ENCODE measurements at regions not wholly inside any gene's neighbourhood (a gene's known extent, or its start where the extent isn't known, plus 50 kb on each side); places are given as distances from the start of the nearest gene placed in this dataset.

DNA sequence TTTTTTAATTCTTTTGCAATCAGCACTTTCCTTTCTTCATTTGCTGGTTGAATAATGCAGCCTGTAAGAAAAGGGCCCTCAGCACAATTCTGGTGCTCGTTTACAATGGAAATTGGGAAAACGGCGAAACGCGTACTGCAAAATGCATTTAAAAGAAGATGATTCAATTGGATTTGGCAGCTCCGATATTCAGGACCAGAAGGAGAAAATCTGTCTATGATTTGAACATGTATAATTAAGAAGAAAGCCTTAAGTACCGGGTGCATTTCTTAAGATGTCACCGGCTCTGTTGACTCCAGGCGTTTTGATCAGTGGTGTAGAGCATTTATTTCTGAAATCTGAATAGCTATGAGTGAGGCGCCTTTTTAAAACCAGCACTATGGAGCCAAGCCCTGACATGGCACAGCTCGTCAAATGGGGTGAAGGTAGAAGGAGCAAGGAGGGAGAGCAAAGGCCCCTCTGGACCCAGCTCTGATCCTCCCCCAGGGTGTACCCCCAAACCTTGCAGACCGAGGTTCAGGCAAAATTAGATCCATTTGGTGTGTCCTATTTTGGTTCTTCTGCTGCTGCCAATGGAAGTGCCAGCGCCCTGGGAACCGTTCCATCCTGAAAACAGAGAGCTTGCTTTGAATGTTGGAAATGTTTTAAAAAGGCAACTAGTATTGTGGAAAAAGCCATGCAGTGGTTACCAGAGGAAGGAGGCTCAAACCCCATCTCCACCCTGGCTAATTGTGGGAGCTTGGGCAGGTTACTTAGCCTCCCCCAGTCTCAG lies 161.4 kb upstream of the RPL38 start:
- TF ChIP-seq, protein P1, sequence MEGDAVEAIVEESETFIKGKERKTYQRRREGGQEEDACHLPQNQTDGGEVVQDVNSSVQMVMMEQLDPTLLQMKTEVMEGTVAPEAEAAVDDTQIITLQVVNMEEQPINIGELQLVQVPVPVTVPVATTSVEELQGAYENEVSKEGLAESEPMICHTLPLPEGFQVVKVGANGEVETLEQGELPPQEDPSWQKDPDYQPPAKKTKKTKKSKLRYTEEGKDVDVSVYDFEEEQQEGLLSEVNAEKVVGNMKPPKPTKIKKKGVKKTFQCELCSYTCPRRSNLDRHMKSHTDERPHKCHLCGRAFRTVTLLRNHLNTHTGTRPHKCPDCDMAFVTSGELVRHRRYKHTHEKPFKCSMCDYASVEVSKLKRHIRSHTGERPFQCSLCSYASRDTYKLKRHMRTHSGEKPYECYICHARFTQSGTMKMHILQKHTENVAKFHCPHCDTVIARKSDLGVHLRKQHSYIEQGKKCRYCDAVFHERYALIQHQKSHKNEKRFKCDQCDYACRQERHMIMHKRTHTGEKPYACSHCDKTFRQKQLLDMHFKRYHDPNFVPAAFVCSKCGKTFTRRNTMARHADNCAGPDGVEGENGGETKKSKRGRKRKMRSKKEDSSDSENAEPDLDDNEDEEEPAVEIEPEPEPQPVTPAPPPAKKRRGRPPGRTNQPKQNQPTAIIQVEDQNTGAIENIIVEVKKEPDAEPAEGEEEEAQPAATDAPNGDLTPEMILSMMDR (IDR thresholded peaks at IDR 0.05) = no peak
- TF ChIP-seq, protein P2, sequence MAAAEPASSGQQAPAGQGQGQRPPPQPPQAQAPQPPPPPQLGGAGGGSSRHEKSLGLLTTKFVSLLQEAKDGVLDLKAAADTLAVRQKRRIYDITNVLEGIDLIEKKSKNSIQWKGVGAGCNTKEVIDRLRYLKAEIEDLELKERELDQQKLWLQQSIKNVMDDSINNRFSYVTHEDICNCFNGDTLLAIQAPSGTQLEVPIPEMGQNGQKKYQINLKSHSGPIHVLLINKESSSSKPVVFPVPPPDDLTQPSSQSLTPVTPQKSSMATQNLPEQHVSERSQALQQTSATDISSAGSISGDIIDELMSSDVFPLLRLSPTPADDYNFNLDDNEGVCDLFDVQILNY (CRISPR knock-in tag; IDR thresholded peaks at IDR 0.05) = no peak
- TF ChIP-seq, protein P3, sequence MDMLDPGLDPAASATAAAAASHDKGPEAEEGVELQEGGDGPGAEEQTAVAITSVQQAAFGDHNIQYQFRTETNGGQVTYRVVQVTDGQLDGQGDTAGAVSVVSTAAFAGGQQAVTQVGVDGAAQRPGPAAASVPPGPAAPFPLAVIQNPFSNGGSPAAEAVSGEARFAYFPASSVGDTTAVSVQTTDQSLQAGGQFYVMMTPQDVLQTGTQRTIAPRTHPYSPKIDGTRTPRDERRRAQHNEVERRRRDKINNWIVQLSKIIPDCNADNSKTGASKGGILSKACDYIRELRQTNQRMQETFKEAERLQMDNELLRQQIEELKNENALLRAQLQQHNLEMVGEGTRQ (CRISPR knock-in tag; IDR thresholded peaks at IDR 0.05) = no peak
- no peak for TF ChIP-seq SP1 (CRISPR knock-in tag; conservative IDR thresholded peaks at IDR 0.05)
- TF ChIP-seq, protein P4, sequence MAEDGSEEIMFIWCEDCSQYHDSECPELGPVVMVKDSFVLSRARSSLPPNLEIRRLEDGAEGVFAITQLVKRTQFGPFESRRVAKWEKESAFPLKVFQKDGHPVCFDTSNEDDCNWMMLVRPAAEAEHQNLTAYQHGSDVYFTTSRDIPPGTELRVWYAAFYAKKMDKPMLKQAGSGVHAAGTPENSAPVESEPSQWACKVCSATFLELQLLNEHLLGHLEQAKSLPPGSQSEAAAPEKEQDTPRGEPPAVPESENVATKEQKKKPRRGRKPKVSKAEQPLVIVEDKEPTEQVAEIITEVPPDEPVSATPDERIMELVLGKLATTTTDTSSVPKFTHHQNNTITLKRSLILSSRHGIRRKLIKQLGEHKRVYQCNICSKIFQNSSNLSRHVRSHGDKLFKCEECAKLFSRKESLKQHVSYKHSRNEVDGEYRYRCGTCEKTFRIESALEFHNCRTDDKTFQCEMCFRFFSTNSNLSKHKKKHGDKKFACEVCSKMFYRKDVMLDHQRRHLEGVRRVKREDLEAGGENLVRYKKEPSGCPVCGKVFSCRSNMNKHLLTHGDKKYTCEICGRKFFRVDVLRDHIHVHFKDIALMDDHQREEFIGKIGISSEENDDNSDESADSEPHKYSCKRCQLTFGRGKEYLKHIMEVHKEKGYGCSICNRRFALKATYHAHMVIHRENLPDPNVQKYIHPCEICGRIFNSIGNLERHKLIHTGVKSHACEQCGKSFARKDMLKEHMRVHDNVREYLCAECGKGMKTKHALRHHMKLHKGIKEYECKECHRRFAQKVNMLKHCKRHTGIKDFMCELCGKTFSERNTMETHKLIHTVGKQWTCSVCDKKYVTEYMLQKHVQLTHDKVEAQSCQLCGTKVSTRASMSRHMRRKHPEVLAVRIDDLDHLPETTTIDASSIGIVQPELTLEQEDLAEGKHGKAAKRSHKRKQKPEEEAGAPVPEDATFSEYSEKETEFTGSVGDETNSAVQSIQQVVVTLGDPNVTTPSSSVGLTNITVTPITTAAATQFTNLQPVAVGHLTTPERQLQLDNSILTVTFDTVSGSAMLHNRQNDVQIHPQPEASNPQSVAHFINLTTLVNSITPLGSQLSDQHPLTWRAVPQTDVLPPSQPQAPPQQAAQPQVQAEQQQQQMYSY (CRISPR knock-in tag; IDR thresholded peaks at IDR 0.05) = no peak
- TF ChIP-seq, protein P5, sequence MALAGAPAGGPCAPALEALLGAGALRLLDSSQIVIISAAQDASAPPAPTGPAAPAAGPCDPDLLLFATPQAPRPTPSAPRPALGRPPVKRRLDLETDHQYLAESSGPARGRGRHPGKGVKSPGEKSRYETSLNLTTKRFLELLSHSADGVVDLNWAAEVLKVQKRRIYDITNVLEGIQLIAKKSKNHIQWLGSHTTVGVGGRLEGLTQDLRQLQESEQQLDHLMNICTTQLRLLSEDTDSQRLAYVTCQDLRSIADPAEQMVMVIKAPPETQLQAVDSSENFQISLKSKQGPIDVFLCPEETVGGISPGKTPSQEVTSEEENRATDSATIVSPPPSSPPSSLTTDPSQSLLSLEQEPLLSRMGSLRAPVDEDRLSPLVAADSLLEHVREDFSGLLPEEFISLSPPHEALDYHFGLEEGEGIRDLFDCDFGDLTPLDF (CRISPR knock-in tag; IDR thresholded peaks at IDR 0.05) = no peak
